ENCODE measurements at regions not wholly inside any gene's neighbourhood (a gene's known extent, or its start where the extent isn't known, plus 50 kb on each side); places are given as distances from the start of the nearest gene placed in this dataset.
"Not testable (repeated sequence)": the region's sequence is repeated elsewhere in the genome, so short reads cannot be mapped to it uniquely, and the experiment has no call there.

GRCh38 chr20:48051794-48052474 is 266.7 kb upstream of the SULF2 start:
- peak; percentile 29 for DNase-seq (ENCODE audit: low spot score)

- no peak for DNase-seq (ENCODE audit: low spot score)
Observed at GRCh38 chr20:48049641-48050040, 264.4 kb upstream of the SULF2 start.

- DNase-seq (ENCODE audit: low spot score) = no peak
Observed at GRCh38 chr20:48049171-48049570, 263.9 kb upstream of the SULF2 start.

- DNase-seq (ENCODE audit: low spot score) = no peak
Observed at GRCh38 chr20:48047447-48047846, 262.2 kb upstream of the SULF2 start.

- no peak for DNase-seq (ENCODE audit: low spot score)
Observed at GRCh38 chr20:48042628-48043027, 257.3 kb upstream of the SULF2 start.

GRCh38 chr20:48041078-48041780 is 255.9 kb upstream of the SULF2 start:
- no peak for DNase-seq (ENCODE audit: low spot score)

GRCh38 chr20:48040491-48040890 is 255.2 kb upstream of the SULF2 start:
- no peak for DNase-seq (ENCODE audit: low spot score)

- DNase-seq (ENCODE audit: low spot score) = no peak
Observed at GRCh38 chr20:48040051-48040450, 254.8 kb upstream of the SULF2 start.

- no peak for DNase-seq (ENCODE audit: low spot score)
Observed at GRCh38 chr20:48039514-48039913, 254.2 kb upstream of the SULF2 start.

GRCh38 chr20:48038713-48039112 is 253.4 kb upstream of the SULF2 start:
- no peak for DNase-seq (ENCODE audit: low spot score)

- not testable (repeated sequence) for DNase-seq (ENCODE audit: low spot score)
Observed at GRCh38 chr20:48037798-48038197, 252.5 kb upstream of the SULF2 start.

GRCh38 chr20:48035961-48036731 is 250.9 kb upstream of the SULF2 start:
- no peak for DNase-seq (ENCODE audit: low spot score)

- DNase-seq (ENCODE audit: low spot score) = no peak
Observed at GRCh38 chr20:48034751-48035150, 249.5 kb upstream of the SULF2 start.

- not testable (repeated sequence) for DNase-seq (ENCODE audit: low spot score)
Observed at GRCh38 chr20:48033005-48033404, 247.7 kb upstream of the SULF2 start.

GRCh38 chr20:48031122-48031521 is 245.8 kb upstream of the SULF2 start:
- DNase-seq (ENCODE audit: low spot score) = no peak

- no peak for DNase-seq (ENCODE audit: low spot score)
Observed at GRCh38 chr20:48026981-48027592, 241.8 kb upstream of the SULF2 start.

- DNase-seq (ENCODE audit: low spot score) = no peak
Observed at GRCh38 chr20:48025661-48026060, 240.4 kb upstream of the SULF2 start.

GRCh38 chr20:48025051-48025515 is 239.8 kb upstream of the SULF2 start:
- peak; percentile 10 for DNase-seq (ENCODE audit: low spot score)

GRCh38 chr20:48024539-48024938 is 239.3 kb upstream of the SULF2 start:
- DNase-seq (ENCODE audit: low spot score) = no peak

GRCh38 chr20:48020696-48021095 is 235.4 kb upstream of the SULF2 start:
- not testable (repeated sequence) for DNase-seq (ENCODE audit: low spot score)

GRCh38 chr20:48019940-48020339 is 234.7 kb upstream of the SULF2 start:
- no peak for DNase-seq (ENCODE audit: low spot score)

GRCh38 chr20:48019496-48019895 is 234.2 kb upstream of the SULF2 start:
- DNase-seq (ENCODE audit: low spot score) = no peak
